ENCODE measurements at regions not wholly inside any gene's neighbourhood (a gene's known extent, or its start where the extent isn't known, plus 50 kb on each side); places are given as distances from the start of the nearest gene placed in this dataset.

- TF ChIP-seq CREB1 (IDR thresholded peaks at IDR 0.05; ENCODE audit: low read depth) (no peak), USF1 (IDR thresholded peaks at IDR 0.05) (no peak), TCF12 (IDR thresholded peaks at IDR 0.05; ENCODE audit: low read depth) (no peak), MAX (IDR thresholded peaks at IDR 0.05) (no peak), TAF1 (IDR thresholded peaks at IDR 0.05; ENCODE audit: low read depth) (no peak), RAD21 (IDR thresholded peaks at IDR 0.05; ENCODE audit: low read depth) (no peak), REST (IDR thresholded peaks at IDR 0.05; ENCODE audit: low read depth) (no peak), TEAD4 (IDR thresholded peaks at IDR 0.05) (no peak), CEBPB (IDR thresholded peaks at IDR 0.05) (no peak), EGR1 (IDR thresholded peaks at IDR 0.05) (no peak), YY1 (IDR thresholded peaks at IDR 0.05; ENCODE audit: low read depth) (no peak), EP300 (IDR thresholded peaks at IDR 0.05; ENCODE audit: borderline replicate concordance) (no peak), NFIC (IDR thresholded peaks at IDR 0.05) (no peak), ZBTB7A (IDR thresholded peaks at IDR 0.05; ENCODE audit: low read depth) (no peak), FOXM1 (IDR thresholded peaks at IDR 0.05; ENCODE audit: borderline replicate concordance, low read depth) (no peak)
Measured at GRCh38 chr9:2970864-2971263, 127.0 kb upstream of the PUM3 start.

GRCh38 chr9:2967766-2968165 is 123.9 kb upstream of the PUM3 start:
- TF ChIP-seq EGR1 (IDR thresholded peaks at IDR 0.05) (no peak), MAX (IDR thresholded peaks at IDR 0.05) (no peak), YY1 (IDR thresholded peaks at IDR 0.05; ENCODE audit: low read depth) (no peak), ZBTB7A (IDR thresholded peaks at IDR 0.05; ENCODE audit: low read depth) (no peak), EP300 (IDR thresholded peaks at IDR 0.05; ENCODE audit: borderline replicate concordance) (no peak), REST (IDR thresholded peaks at IDR 0.05; ENCODE audit: low read depth) (no peak), NFIC (IDR thresholded peaks at IDR 0.05) (no peak), CEBPB (IDR thresholded peaks at IDR 0.05) (no peak), RAD21 (IDR thresholded peaks at IDR 0.05; ENCODE audit: low read depth) (no peak), TCF12 (IDR thresholded peaks at IDR 0.05; ENCODE audit: low read depth) (no peak), TAF1 (IDR thresholded peaks at IDR 0.05; ENCODE audit: low read depth) (no peak), USF1 (IDR thresholded peaks at IDR 0.05) (no peak), FOXM1 (IDR thresholded peaks at IDR 0.05; ENCODE audit: borderline replicate concordance, low read depth) (no peak), CREB1 (IDR thresholded peaks at IDR 0.05; ENCODE audit: low read depth) (no peak)

GRCh38 chr9:2966565-2967300 is 122.8 kb upstream of the PUM3 start:
- no peak for TF ChIP-seq RAD21 (IDR thresholded peaks at IDR 0.05; ENCODE audit: low read depth)
- TF ChIP-seq TAF1 (IDR thresholded peaks at IDR 0.05; ENCODE audit: low read depth) = no peak
- no peak for TF ChIP-seq EGR1 (IDR thresholded peaks at IDR 0.05)
- TF ChIP-seq CREB1 (IDR thresholded peaks at IDR 0.05; ENCODE audit: low read depth) = no peak
- no peak for TF ChIP-seq ZBTB7A (IDR thresholded peaks at IDR 0.05; ENCODE audit: low read depth)
- TF ChIP-seq TEAD4 (IDR thresholded peaks at IDR 0.05) = no peak
- no peak for TF ChIP-seq CEBPB (IDR thresholded peaks at IDR 0.05)
- no peak for TF ChIP-seq REST (IDR thresholded peaks at IDR 0.05; ENCODE audit: low read depth)
- no peak for TF ChIP-seq EP300 (IDR thresholded peaks at IDR 0.05; ENCODE audit: borderline replicate concordance)
- no peak for TF ChIP-seq FOXM1 (IDR thresholded peaks at IDR 0.05; ENCODE audit: borderline replicate concordance, low read depth)
- TF ChIP-seq YY1 (IDR thresholded peaks at IDR 0.05; ENCODE audit: low read depth) = no peak
- TF ChIP-seq TCF12 (IDR thresholded peaks at IDR 0.05; ENCODE audit: low read depth) = no peak
- no peak for TF ChIP-seq USF1 (IDR thresholded peaks at IDR 0.05)
